ENCODE measurements at regions not wholly inside any gene's neighbourhood (a gene's known extent, or its start where the extent isn't known, plus 50 kb on each side); places are given as distances from the start of the nearest gene placed in this dataset.

DNA sequence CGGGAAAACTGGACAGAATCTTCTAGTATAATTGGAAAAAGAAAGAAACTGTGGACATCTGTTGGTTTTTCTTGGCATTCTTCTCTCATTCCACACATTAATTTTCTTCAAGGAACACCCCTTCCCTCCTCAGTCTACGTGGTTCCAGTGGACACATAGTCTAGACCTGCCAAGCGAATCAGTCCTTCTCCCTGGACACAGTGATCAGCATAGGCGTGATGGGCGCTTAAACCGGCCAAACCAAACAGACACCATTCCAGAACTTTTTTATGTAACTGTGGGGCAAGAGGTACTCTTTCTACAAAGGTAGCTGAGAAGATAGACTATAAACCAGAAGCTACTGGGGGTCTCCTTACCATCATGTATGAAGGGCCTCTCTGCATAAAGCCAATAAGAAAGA is 121.8 kb upstream of the COX10 start:
- no peaks in the 10 kb centered on the region for H3K36me3 ChIP-seq (ENCODE audit: control insufficient read depth, insufficient read depth, low read length)
- no peaks in the 10 kb centered on the region for H3K27me3 ChIP-seq (ENCODE audit: control insufficient read depth, insufficient read depth, low read length)
- no peaks in the 10 kb centered on the region for H3K4me1 ChIP-seq (ENCODE audit: control insufficient read depth, insufficient read depth, low read length)
- no peaks in the 10 kb centered on the region for H3K9me3 ChIP-seq (ENCODE audit: control insufficient read depth, insufficient read depth, low read depth, low read length)
- H3K4me3 ChIP-seq (ENCODE audit: low read depth in 2 of 2, low read length in 2 of 2), result no peak overlapping the region
- in situ Hi-C loops (cut with HindIII; ENCODE audit: low pct_unique_long_range_greater_than_20kb, low sequenced_read_pairs) (no loop called here), intact Hi-C loops (cut with micrococcal nuclease; ENCODE audit: unreplicated experiment) (no loop called here)
- ChIA-PET CTCF (no interaction called here), POLR2A (no interaction called here)
- ATAC-seq (no peak), DNase-seq (ENCODE audit: low read depth, low spot score) (no peak)
- BruUV-seq (replicated peaks), result no TSS peak
- TF ChIP-seq POLR2AphosphoS5 (IDR thresholded peaks at IDR 0.05; ENCODE audit: low read depth, low read length) (no peak), TCF7L2 (IDR thresholded peaks at IDR 0.05; ENCODE audit: low read depth, low read length) (no peak), SIN3A (IDR thresholded peaks at IDR 0.05; ENCODE audit: borderline replicate concordance, insufficient read depth, low read depth, low read length) (no peak)
- TF ChIP-seq, protein P1, sequence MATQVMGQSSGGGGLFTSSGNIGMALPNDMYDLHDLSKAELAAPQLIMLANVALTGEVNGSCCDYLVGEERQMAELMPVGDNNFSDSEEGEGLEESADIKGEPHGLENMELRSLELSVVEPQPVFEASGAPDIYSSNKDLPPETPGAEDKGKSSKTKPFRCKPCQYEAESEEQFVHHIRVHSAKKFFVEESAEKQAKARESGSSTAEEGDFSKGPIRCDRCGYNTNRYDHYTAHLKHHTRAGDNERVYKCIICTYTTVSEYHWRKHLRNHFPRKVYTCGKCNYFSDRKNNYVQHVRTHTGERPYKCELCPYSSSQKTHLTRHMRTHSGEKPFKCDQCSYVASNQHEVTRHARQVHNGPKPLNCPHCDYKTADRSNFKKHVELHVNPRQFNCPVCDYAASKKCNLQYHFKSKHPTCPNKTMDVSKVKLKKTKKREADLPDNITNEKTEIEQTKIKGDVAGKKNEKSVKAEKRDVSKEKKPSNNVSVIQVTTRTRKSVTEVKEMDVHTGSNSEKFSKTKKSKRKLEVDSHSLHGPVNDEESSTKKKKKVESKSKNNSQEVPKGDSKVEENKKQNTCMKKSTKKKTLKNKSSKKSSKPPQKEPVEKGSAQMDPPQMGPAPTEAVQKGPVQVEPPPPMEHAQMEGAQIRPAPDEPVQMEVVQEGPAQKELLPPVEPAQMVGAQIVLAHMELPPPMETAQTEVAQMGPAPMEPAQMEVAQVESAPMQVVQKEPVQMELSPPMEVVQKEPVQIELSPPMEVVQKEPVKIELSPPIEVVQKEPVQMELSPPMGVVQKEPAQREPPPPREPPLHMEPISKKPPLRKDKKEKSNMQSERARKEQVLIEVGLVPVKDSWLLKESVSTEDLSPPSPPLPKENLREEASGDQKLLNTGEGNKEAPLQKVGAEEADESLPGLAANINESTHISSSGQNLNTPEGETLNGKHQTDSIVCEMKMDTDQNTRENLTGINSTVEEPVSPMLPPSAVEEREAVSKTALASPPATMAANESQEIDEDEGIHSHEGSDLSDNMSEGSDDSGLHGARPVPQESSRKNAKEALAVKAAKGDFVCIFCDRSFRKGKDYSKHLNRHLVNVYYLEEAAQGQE (IDR thresholded peaks at IDR 0.05; ENCODE audit: insufficient read depth in 1 of 2, low read depth in 2 of 2, low read length in 1 of 2), result no peak
- TF ChIP-seq, protein P2, sequence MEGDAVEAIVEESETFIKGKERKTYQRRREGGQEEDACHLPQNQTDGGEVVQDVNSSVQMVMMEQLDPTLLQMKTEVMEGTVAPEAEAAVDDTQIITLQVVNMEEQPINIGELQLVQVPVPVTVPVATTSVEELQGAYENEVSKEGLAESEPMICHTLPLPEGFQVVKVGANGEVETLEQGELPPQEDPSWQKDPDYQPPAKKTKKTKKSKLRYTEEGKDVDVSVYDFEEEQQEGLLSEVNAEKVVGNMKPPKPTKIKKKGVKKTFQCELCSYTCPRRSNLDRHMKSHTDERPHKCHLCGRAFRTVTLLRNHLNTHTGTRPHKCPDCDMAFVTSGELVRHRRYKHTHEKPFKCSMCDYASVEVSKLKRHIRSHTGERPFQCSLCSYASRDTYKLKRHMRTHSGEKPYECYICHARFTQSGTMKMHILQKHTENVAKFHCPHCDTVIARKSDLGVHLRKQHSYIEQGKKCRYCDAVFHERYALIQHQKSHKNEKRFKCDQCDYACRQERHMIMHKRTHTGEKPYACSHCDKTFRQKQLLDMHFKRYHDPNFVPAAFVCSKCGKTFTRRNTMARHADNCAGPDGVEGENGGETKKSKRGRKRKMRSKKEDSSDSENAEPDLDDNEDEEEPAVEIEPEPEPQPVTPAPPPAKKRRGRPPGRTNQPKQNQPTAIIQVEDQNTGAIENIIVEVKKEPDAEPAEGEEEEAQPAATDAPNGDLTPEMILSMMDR (IDR thresholded peaks at IDR 0.05), result no peak
- no peak overlapping the region for H3K27ac ChIP-seq (ENCODE audit: low read length)

DNA sequence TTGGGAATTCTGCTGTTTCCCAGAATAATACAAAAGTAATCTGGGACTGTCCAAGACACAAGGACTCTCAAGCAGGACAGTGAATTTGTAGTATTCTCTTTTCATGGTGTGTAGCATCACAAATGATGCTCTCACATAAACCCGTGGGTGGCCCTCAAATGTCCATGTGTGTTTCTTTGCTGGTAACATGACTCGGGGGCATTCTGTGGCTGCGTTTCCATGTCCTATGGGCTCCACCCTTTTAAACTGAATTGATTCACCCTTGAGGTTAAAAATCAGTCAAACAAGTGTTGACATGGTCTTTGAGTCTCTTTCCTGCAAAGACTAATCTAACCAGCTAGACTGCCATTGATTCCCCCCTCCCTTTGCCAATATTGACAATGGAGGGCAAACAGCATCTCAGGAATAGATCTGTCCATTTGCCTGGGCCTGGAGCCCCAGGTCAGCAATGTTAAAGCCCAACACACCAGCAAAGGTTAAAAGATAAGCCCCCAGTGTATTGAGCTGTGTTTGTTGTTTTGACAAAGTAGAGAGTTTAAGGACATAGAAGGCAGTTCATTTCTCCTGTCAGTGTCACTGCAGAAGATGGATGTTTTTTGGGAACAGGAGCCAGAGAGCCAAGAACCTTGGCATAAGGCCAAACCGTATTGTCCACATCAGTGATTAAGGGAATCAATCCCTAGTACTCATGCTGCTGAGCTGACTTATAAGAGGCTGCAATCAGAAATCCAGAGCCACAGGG is 117.1 kb upstream of the COX10 start:
- TF ChIP-seq, protein P1 (IDR thresholded peaks at IDR 0.05; ENCODE audit: insufficient read depth in 1 of 2, low read depth in 2 of 2, low read length in 1 of 2), result no peak
- TF ChIP-seq TCF7L2 (IDR thresholded peaks at IDR 0.05; ENCODE audit: low read depth, low read length), result no peak
- no peak for TF ChIP-seq SIN3A (IDR thresholded peaks at IDR 0.05; ENCODE audit: borderline replicate concordance, insufficient read depth, low read depth, low read length)
- TF ChIP-seq, protein P2 (IDR thresholded peaks at IDR 0.05), result no peak
- no peak for TF ChIP-seq POLR2AphosphoS5 (IDR thresholded peaks at IDR 0.05; ENCODE audit: low read depth, low read length)
- ATAC-seq (no peak), DNase-seq (ENCODE audit: low read depth, low spot score) (no peak)
- Histone ChIP-seq H3K9me3 (ENCODE audit: control insufficient read depth, insufficient read depth, low read depth, low read length) (no peaks in the 10 kb centered on the region), H3K36me3 (ENCODE audit: control insufficient read depth, insufficient read depth, low read length) (no peaks in the 10 kb centered on the region), H3K27me3 (ENCODE audit: control insufficient read depth, insufficient read depth, low read length) (no peaks in the 10 kb centered on the region), H3K4me3 (ENCODE audit: low read depth in 2 of 2, low read length in 2 of 2) (no peak overlapping the region), H3K27ac (ENCODE audit: low read length) (no peak overlapping the region), H3K4me1 (ENCODE audit: control insufficient read depth, insufficient read depth, low read length) (no peaks in the 10 kb centered on the region)
- POLR2A ChIA-PET, result no interaction called here
- intact Hi-C loops (cut with micrococcal nuclease; ENCODE audit: unreplicated experiment) (no loop called here), in situ Hi-C loops (cut with HindIII; ENCODE audit: low pct_unique_long_range_greater_than_20kb, low sequenced_read_pairs) (no loop called here)
- BruUV-seq (replicated peaks), result no TSS peak
- CTCF ChIA-PET, result no interaction called here
